ENCODE measurements at regions not wholly inside any gene's neighbourhood (a gene's known extent, or its start where the extent isn't known, plus 50 kb on each side); places are given as distances from the start of the nearest gene placed in this dataset.

DNA sequence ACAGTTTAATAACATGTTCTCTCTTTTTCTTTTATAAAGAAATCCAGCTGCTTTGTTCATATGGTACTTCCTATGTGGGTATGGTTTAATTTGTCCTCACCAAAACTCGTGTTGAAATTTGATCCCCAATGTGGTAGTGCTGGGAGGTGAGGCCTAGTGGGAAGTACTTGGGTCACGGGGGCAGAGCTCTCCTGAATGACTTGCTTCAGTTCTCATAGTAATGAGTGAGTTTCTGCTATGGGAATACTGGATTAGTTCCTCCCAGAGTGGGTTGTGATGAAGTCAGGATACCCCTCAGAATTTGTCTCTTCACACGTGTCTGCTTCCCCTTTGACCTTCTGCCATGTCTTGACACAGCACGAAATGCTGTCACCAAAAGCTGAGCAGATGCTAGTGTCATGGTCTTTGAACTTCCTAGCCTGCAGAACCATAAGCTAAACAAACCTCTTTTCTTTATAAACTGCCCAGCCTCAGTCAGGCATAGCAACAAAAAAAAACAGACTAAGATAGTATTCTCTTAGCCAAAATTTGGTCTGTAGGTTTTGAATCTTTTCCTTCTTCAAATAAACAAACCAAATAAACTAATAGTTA lies 87.8 kb upstream of the HS3ST5 start:
- DNase-seq, result no peak

DNA sequence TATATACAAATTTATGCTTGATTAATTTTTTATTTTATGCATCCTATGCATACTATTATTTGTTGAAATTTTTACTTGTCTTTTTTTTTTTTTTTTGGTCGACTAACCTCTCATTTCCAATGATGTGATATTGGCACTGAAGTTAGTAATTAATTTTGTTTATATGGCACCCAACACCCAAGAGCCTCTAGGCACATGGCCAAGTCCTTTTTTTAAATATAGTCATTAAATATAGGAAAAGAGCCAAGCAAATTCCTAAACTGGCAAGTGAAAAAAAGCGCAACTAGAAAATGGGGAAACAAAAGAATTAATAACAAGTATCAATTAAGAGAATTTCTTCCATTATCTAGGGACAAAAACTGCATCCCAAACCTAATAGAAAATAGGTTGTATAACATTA lies 85.5 kb upstream of the HS3ST5 start:
- no peak for DNase-seq

DNA sequence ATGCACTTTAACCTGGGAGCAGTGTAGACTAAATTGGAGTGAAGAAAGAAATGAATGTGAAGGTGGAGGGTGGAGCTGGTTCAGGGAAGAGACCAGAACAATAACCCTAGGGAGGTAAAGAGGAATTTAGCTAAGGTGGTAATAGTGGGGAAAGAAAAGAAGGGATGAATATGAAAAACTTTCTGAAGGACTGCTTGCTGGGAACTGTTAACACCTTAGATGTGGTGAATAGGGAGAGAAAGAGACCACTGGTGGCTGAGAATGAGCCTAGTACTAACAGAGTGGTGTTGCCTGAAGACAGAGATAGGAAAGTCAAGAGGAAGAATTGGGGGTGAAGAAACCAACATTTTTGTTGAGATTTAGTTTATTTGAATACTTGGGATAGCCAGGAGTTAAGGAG lies 78.4 kb upstream of the HS3ST5 start:
- DNase-seq, result no peak

GRCh38 chr6:114419175-114419574 lies 76.4 kb upstream of the HS3ST5 start:
- DNase-seq, result no peak

DNA sequence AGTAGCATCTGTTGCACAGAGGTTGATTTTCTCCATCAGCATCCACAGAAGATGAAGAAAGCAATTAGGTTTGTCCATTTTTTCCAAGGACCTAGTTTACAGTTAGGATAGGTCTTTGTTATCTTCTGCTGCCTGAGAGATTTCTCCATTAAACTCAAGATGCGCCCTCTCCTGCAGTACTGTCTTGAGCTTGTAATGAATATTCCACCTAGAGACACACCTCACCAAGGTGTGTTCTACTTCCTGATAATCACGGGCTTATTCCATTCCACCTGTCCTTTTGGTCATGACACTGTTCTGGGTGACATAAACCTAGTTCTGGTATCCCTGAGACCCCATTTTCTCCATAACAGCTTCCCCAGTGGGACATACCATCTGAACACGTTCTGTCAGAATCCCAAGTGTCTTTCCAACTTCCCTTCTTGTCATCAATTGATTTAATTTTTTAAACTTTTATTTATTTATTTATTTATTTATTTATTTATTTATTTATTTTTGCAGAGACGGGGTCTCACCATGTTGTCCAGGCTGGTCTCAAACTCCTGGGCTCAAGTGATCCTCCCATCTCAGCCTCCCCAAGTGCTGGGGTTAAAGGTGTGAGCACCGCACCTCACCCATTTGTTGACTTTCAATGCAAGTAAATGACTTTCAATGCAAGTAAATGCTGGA lies 75.6 kb upstream of the HS3ST5 start:
- DNase-seq, result no peak

DNA sequence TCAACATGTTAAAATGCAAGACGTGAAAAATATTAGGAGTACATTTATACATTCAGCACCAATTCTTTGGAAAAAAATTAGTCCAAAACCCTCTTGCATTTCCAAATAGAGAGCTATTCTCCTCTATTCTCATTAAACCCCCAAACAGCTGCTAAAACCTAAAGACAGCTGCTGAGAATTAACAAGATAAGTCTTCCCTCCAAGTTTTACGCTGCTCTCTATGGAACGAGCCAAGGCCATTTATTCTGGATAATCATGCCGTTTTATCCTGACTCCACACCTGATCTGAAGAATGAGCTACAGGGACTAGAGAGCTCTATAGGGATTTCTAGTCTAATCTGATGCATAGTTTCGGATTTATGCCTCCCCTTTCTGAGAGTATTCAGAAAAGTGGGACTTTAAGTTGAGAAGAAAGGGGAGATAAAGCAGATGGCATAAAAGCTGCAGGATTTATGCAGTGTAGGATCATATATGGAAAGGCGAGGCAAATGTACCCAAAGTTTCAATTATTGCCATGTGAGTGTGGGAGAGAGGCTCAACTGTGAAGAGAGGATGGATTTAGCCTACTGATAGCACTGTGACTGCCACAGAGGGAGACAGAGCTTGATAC lies 64.7 kb upstream of the HS3ST5 start:
- DNase-seq, result no peak

DNA sequence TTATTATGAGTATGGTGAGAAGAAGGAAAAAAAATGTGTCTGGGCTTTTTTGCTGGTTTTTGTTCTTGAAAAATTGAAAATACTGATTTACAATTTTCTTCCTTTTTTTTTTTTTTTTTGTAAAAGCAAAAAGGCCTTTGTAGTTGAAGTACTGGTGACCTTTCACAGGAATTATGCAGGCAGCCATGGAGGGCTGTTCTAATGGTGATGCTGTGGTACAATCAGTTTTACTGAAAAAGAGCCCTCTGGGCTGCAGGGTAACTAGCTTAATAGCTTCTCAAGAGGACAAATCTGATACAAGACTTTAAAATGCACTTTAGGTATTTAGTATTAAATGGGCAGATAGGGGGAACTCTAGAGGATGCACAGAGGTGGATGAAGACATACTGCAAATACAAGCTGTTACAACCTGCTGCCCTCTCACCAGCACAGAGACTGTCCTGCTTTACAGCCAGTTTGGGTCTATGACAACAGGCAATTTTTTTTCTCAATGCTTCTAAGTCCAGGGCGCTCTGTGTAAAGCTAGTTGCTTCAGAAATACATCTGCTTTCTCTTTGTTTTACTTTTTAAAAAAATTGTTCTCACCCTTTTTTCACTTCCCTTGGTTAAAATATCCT lies 61.6 kb upstream of the HS3ST5 start:
- no peak for DNase-seq

- DNase-seq, result no peak
Observed at GRCh38 chr6:114403858-114404257, 61.0 kb upstream of the HS3ST5 start.

GRCh38 chr6:114398481-114398880 lies 55.7 kb upstream of the HS3ST5 start:
- DNase-seq, result no peak
